SK-N-MC (cell line): ENCODE measurements at regions not wholly inside any gene's neighbourhood (a gene's known extent, or its start where the extent isn't known, plus 50 kb on each side); places are given as distances from the start of the nearest gene placed in this dataset.

Source experiments
- EZH2 ChIP-seq: fragments of 200-600 bp; sonication (generic); IDR thresholded peaks from one replicate; pipeline ENCODE4 v1.6.1; 2017; ENCODE audit warnings: antibody characterized with exemption
- POLR2AphosphoS5 ChIP-seq: IDR thresholded peaks from 2 replicates; pipeline ENCODE4 v1.6.1; 2012; ENCODE audit warnings: mild to moderate bottlenecking, low read depth, low read length, borderline replicate concordance

GRCh38 chr1:78292361-78292760, 198.4 kb upstream of the PTGFR start:
- no peak for TF ChIP-seq EZH2
- no peak for TF ChIP-seq POLR2AphosphoS5
